NCI-H2029 treated with DMSO at 0.1 percent for 48 hours (cell line): ENCODE measurements at regions not wholly inside any gene's neighbourhood (a gene's known extent, or its start where the extent isn't known, plus 50 kb on each side); places are given as distances from the start of the nearest gene placed in this dataset.

ENCODE experiments used
- DNase-seq: peaks from one replicate; lab custom pipeline; 2025; lab: John Stamatoyannopoulos, UW

GRCh38 chr1:22221233-22221780 is 78.4 kb upstream of the WNT4 start:
- no peak for DNase-seq

- no peak for DNase-seq
Observed at GRCh38 chr1:22222723-22223122, 79.8 kb upstream of the WNT4 start.

- no peak for DNase-seq
Observed at GRCh38 chr1:22223176-22223575, 80.3 kb upstream of the WNT4 start.

GRCh38 chr1:22224091-22224490 is 81.2 kb upstream of the WNT4 start:
- DNase-seq, result no peak

- DNase-seq, result no peak
Observed at GRCh38 chr1:22224631-22225030, 81.7 kb upstream of the WNT4 start.

- no peak for DNase-seq
Observed at GRCh38 chr1:22225858-22226589, 83.1 kb upstream of the WNT4 start.

GRCh38 chr1:22228074-22228473 is 85.2 kb upstream of the WNT4 start:
- no peak for DNase-seq

GRCh38 chr1:22228505-22228911 is 85.6 kb upstream of the WNT4 start:
- no peak for DNase-seq

GRCh38 chr1:22229379-22229778 is 86.5 kb upstream of the WNT4 start:
- DNase-seq, result no peak

GRCh38 chr1:22231068-22231593 is 88.2 kb upstream of the WNT4 start:
- no peak for DNase-seq

- no peak for DNase-seq
Observed at GRCh38 chr1:22231995-22232690, 89.2 kb upstream of the WNT4 start.

- DNase-seq, result no peak
Observed at GRCh38 chr1:22233222-22233621, 90.3 kb upstream of the WNT4 start.

- DNase-seq, result no peak
Observed at GRCh38 chr1:22234476-22235030, 91.7 kb upstream of the WNT4 start.

- DNase-seq, result no peak
Observed at GRCh38 chr1:22236166-22236565, 93.3 kb upstream of the WNT4 start.

GRCh38 chr1:22236900-22237299 is 94.0 kb upstream of the WNT4 start:
- DNase-seq, result no peak

GRCh38 chr1:22237433-22238093 is 94.7 kb upstream of the WNT4 start:
- no peak for DNase-seq

- no peak for DNase-seq
Observed at GRCh38 chr1:22238356-22239224, 95.7 kb upstream of the WNT4 start.

- DNase-seq, result no peak
Observed at GRCh38 chr1:22239378-22239777, 96.5 kb upstream of the WNT4 start.

GRCh38 chr1:22241250-22241649 is 98.4 kb upstream of the WNT4 start:
- no peak for DNase-seq

- DNase-seq, result no peak
Observed at GRCh38 chr1:22241811-22242210, 98.9 kb upstream of the WNT4 start.

GRCh38 chr1:22245100-22245650 is 102.3 kb upstream of the WNT4 start:
- no peak for DNase-seq
